Gastroesophageal sphincter (tissue), 4 donors: ENCODE measurements at regions not wholly inside any gene's neighbourhood (a gene's known extent, or its start where the extent isn't known, plus 50 kb on each side); places are given as distances from the start of the nearest gene placed in this dataset.

ENCODE experiments used
- ATAC-seq: fragments of 150-250 bp; one replicate; pipeline ENCODE4 v1.9.1; 2016; ENCODE audit warnings: mild to moderate bottlenecking, moderate library complexity
- H3K27ac ChIP-seq, 4 donors: fragments of 200-600 bp; sonication (generic) in 3 of 4; 1 replicate in 3 of 4; 2 replicates in 1 of 4; pipeline ENCODE4 v1.5.1; 2016 to 2019
- H3K27me3 ChIP-seq: fragments of 200-600 bp; sonication (generic); one replicate; pipeline ENCODE4 v1.5.1; 2019
- H3K36me3 ChIP-seq, 2 donors: fragments of 200-600 bp; sonication (generic); one replicate each; pipeline ENCODE4 v1.5.1; 2019; ENCODE audit warnings: control low read depth in 1 of 2
- H3K4me1 ChIP-seq, 3 donors: fragments of 200-600 bp; sonication (generic); 1 replicate in 2 of 3; 2 replicates in 1 of 3; pipeline ENCODE4 v1.5.1; 2016 to 2019; ENCODE audit warnings: control low read depth in 2 of 3
- H3K4me3 ChIP-seq, 2 donors: fragments of 200-600 bp; sonication (generic); one replicate each; pipeline ENCODE4 v1.5.1; 2019; ENCODE audit warnings: mild to moderate bottlenecking in 1 of 2, moderate library complexity in 1 of 2
- H3K9me3 ChIP-seq, 3 donors: fragments of 200-600 bp; sonication (generic); one replicate each; pipeline ENCODE4 v1.5.1; 2017 to 2019; ENCODE audit warnings: control low read depth in 2 of 3
- EP300 ChIP-seq: sonication (generic); formaldehyde crosslinking; IDR thresholded peaks from one replicate; pipeline ENCODE4 v1.6.1; 2017; ENCODE audit warnings: antibody characterized with exemption, mild to moderate bottlenecking
- POLR2A ChIP-seq, 2 donors: fragments of 450-650 bp; IDR thresholded peaks; one replicate each; pipeline ENCODE4 v1.6.1; 2017; ENCODE audit warnings: antibody characterized with exemption in 2 of 2, mild to moderate bottlenecking in 2 of 2, moderate library complexity in 1 of 2
- POLR2AphosphoS5 ChIP-seq: sonication (generic); formaldehyde crosslinking; IDR thresholded peaks from one replicate; pipeline ENCODE4 v1.6.1; 2017; ENCODE audit warnings: antibody characterized with exemption
- WGBS, 2 donors: methylation state at CpG; one replicate each; pipeline ENCODE4 v1.1.5; 2018; ENCODE audit warnings: low coverage in 1 of 2; 5-methylcytosine and 5-hydroxymethylcytosine counted together
- TF ChIP-seq, protein P1 (sequence below), 4 experiments: fragments of 200-600 bp in 2 of 4; fragments of 450-650 bp in 2 of 4; sonication (generic) in 1 of 4; IDR thresholded peaks; one replicate each; pipeline ENCODE4 v1.5.1; 2017 to 2019; ENCODE audit warnings: antibody characterized with exemption in 4 of 4, mild to moderate bottlenecking in 2 of 4, moderate library complexity in 2 of 4

DNA sequence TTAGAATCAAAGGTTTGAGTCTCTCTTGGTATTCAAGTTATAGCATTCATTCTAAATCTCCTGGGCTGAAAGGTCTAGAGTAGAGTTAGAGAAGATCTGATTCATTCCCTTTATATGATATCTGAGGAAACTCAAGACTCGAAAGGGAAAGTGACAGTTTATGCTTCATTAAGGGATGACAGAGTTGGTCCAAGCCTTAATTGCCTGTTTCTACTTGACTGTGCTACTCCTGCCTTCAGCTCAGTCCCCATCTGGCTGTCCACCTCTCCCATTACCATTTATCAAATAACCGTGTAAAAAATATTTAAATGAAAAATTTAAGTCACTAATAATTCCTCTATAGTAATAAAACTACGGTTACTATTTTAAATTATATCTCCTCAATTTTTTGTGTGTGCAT, 537.1 kb upstream of the MEX3C start:
- Histone ChIP-seq H3K36me3 (no peaks in the 10 kb centered on the region), H3K9me3 (no peaks in the 10 kb centered on the region), H3K27me3 (peaks cover 3% of the 10 kb centered on the region), H3K4me1 (no peaks in the 10 kb centered on the region), H3K4me3 (no peak overlapping the region), H3K27ac (no peak overlapping the region)
- WGBS, 2 donors = 71 to 75% methylated on average over 3 of the region's 3 CpGs
- TF ChIP-seq POLR2A (IDR thresholded peaks at IDR 0.05) (no peak), POLR2AphosphoS5 (no peak), EP300 (no peak)
- TF ChIP-seq, protein P1, sequence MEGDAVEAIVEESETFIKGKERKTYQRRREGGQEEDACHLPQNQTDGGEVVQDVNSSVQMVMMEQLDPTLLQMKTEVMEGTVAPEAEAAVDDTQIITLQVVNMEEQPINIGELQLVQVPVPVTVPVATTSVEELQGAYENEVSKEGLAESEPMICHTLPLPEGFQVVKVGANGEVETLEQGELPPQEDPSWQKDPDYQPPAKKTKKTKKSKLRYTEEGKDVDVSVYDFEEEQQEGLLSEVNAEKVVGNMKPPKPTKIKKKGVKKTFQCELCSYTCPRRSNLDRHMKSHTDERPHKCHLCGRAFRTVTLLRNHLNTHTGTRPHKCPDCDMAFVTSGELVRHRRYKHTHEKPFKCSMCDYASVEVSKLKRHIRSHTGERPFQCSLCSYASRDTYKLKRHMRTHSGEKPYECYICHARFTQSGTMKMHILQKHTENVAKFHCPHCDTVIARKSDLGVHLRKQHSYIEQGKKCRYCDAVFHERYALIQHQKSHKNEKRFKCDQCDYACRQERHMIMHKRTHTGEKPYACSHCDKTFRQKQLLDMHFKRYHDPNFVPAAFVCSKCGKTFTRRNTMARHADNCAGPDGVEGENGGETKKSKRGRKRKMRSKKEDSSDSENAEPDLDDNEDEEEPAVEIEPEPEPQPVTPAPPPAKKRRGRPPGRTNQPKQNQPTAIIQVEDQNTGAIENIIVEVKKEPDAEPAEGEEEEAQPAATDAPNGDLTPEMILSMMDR (IDR thresholded peaks at IDR 0.05) = no peak
- ATAC-seq = no peak

- H3K36me3 ChIP-seq = no peaks in the 10 kb centered on the region
- WGBS, 2 donors = 83 to 100% methylated on average over 2 of the region's 2 CpGs
- no peaks in the 10 kb centered on the region for H3K4me1 ChIP-seq
- H3K27ac ChIP-seq = no peak overlapping the region
- peaks cover 0 to 9% (median 0%) of the 10 kb centered on the region in 3 donors for H3K9me3 ChIP-seq
- TF ChIP-seq EP300 (no peak), POLR2AphosphoS5 (no peak), POLR2A (IDR thresholded peaks at IDR 0.05) (no peak)
- TF ChIP-seq, protein P1 (IDR thresholded peaks at IDR 0.05) = no peak
- H3K27me3 ChIP-seq = no peaks in the 10 kb centered on the region
- no peak for ATAC-seq
- no peak overlapping the region for H3K4me3 ChIP-seq
These were observed 541.7 kb upstream of the MEX3C start for GRCh38 chr18:51739044-51739666.

DNA sequence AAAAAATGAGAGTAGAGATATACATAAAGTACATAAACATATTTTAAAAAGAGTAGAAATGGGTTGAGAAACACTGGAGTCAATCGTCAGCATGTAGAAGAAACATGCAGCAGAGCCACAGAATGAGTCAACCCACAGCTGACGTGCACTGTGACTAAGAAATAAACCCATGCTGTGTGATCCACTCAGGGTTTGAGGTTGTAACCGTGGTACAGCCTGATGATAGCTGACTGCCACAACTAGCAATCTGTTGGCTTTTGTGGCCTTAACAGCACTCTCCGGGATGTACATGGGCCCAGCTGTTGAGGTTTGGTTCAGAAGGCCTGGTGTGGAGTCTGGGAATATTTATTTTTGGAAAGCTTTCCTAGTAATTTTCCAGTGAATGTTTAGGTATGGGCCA, 554.4 kb upstream of the MEX3C start:
- no peak for ATAC-seq
- TF ChIP-seq, protein P1 (IDR thresholded peaks at IDR 0.05) = no peak
- TF ChIP-seq POLR2A (IDR thresholded peaks at IDR 0.05) = no peak
- TF ChIP-seq POLR2AphosphoS5 = no peak
- no peak for TF ChIP-seq EP300
- 78 to 100% methylated on average over 2 to 3 of the region's 4 CpGs for WGBS, 2 donors
- Histone ChIP-seq H3K4me1 (no peaks in the 10 kb centered on the region), H3K36me3 (no peaks in the 10 kb centered on the region), H3K27me3 (no peaks in the 10 kb centered on the region), H3K9me3 (no peaks in the 10 kb centered on the region), H3K4me3 (no peak overlapping the region), H3K27ac (no peak overlapping the region)

GRCh38 chr18:51753365-51754057, 556.0 kb upstream of the MEX3C start:
- no peaks in the 10 kb centered on the region for H3K9me3 ChIP-seq
- H3K4me1 ChIP-seq = no peaks in the 10 kb centered on the region
- ATAC-seq = no peak
- 65 to 87% methylated on average over 5 of the region's 5 CpGs for WGBS, 2 donors
- no peaks in the 10 kb centered on the region for H3K27me3 ChIP-seq
- H3K27ac ChIP-seq = no peak overlapping the region
- H3K4me3 ChIP-seq = no peak overlapping the region
- no peak for TF ChIP-seq POLR2AphosphoS5
- TF ChIP-seq, protein P1 (IDR thresholded peaks at IDR 0.05) = no peak
- TF ChIP-seq POLR2A (IDR thresholded peaks at IDR 0.05) = no peak
- TF ChIP-seq EP300 = no peak
- no peaks in the 10 kb centered on the region for H3K36me3 ChIP-seq

GRCh38 chr18:51754566-51754965, 557.1 kb upstream of the MEX3C start:
- no peak overlapping the region for H3K27ac ChIP-seq
- H3K27me3 ChIP-seq = no peaks in the 10 kb centered on the region
- H3K4me3 ChIP-seq = no peak overlapping the region
- H3K9me3 ChIP-seq = no peaks in the 10 kb centered on the region
- WGBS, 2 donors = 42 to 50% methylated on average over 4 of the region's 4 CpGs
- no peak for TF ChIP-seq POLR2AphosphoS5
- no peak for TF ChIP-seq POLR2A (IDR thresholded peaks at IDR 0.05)
- H3K4me1 ChIP-seq = no peaks in the 10 kb centered on the region
- no peaks in the 10 kb centered on the region for H3K36me3 ChIP-seq
- ATAC-seq = no peak
